SH-SY5Y (cell line): ENCODE measurements at regions not wholly inside any gene's neighbourhood (a gene's known extent, or its start where the extent isn't known, plus 50 kb on each side); places are given as distances from the start of the nearest gene placed in this dataset.

Experiments used
- GATA2 ChIP-seq: IDR thresholded peaks from 2 replicates; pipeline ENCODE4 v1.6.1; 2011; ENCODE audit warnings: mild to moderate bottlenecking, low read depth, low read length
- GATA3 ChIP-seq: IDR thresholded peaks from 2 replicates; pipeline ENCODE4 v1.6.1; 2011; ENCODE audit warnings: low read depth, mild to moderate bottlenecking, low read length, moderate library complexity

DNA sequence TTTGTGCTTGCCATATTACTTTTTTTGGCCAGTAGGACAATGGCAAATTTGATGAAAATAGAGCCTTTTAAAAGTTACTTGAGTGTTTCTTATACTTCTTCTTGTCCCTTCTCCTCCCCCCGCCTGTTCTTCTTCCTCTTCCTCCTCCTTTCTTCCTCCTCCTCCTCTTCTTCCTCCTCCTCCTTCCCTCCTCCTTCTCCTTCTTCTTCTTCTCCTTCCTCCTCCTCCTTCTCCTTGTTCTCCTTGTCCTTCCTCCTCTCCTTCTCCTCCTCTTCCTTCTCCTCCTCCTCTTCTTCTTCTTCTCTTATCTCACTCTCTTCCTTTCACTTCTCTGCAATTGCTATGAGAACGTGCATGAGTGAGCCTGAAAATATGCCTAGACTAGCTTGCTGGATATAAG, 466.2 kb upstream of the NR5A2 start:
- TF ChIP-seq GATA2 = no peak
- TF ChIP-seq GATA3 = no peak

DNA sequence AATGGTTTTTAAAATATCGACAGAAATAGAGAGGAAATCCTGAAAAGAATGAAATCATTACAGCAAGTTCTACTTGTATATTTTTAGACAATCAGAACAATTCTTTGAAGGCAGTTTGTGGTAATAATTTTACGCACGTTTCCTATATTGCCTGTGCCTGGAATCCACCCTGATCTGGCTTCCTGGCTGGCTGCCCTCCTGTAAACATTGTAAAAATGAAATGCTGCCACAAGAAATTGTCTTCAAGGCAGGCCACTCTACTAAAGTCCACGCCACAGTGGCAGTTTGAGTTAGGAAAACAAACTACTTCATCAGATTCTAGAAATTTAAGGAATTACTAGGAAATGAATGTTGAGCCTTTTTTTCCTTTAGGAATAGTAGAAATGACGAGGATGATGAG, 454.5 kb upstream of the NR5A2 start:
- TF ChIP-seq GATA2 (no peak), GATA3 (no peak)

DNA sequence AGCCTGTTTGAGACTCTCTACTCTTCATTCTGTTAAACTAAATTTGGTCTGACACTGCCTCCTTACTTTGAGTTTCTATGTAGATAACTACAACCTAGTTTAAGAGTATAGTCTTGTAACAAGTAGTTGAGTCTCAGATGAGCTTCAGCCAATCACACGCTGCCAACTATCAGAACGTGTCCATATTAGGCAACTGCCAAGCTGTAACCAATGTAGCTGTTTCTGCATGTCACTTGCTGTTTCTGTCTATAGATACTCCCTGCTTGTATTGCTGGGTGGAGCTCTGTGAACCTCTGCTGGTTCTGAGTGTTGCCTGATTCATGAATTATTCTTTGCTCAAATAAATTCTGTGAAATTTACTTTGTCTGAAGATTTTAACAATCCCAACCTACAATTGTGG, 452.6 kb upstream of the NR5A2 start:
- no peak for TF ChIP-seq GATA3
- no peak for TF ChIP-seq GATA2

DNA sequence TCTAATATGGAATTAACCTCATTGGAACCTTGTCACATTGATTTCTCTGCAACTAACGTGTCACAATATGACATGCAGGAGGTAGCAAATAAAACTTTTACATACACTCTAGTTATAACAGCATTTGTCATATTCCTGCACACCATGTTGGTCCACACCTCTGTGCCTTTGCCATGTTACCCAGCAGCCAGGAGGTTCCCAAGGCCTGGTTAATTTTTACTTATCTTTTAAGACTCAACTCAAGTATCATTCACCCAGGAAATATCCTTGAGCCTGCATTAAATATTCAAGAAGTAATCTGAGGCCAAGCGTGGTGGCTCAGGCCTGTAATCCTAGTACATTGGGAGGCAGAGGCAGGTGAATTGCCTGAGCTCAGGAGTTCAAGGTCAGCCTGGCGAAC, 447.2 kb upstream of the NR5A2 start:
- TF ChIP-seq GATA2 (no peak), GATA3 (no peak)

DNA sequence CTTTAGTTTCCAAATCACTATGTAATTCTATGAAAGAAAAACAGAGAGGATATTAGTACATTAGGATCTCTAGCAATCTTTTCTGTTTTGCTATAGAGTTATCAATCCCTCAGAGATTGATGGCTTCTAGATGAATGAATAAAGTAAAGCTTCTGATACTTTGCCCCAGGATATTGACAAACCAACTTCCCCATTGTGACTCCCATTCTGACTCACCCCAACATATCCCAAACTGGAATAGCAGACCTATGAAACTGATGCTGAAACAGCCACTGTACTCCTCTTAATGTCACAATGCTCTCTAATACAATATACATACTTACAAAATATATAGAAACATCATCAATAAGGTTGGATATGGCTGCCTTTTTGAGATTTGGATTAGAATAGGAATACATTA, 442.1 kb upstream of the NR5A2 start:
- no peak for TF ChIP-seq GATA2
- TF ChIP-seq GATA3 = no peak

DNA sequence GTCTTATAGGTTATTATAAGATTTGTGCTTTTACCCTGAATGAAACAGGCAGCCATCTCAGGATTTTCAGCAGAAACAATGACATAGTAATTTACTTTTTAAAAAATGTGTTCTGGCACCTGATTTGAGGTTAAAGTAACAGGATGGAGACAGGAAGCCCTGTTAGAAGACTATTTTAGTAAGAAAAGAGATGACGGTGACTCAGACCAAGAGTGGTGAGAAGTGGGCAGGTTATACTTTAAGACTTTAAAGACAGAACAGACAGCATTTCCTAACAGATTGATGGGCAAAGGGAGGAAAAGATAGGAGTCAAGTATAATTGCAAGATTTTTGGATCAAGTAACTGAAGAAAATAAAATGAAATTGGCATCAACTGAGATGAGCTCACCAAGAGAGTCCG, 436.8 kb upstream of the NR5A2 start:
- TF ChIP-seq GATA3 = no peak
- no peak for TF ChIP-seq GATA2

DNA sequence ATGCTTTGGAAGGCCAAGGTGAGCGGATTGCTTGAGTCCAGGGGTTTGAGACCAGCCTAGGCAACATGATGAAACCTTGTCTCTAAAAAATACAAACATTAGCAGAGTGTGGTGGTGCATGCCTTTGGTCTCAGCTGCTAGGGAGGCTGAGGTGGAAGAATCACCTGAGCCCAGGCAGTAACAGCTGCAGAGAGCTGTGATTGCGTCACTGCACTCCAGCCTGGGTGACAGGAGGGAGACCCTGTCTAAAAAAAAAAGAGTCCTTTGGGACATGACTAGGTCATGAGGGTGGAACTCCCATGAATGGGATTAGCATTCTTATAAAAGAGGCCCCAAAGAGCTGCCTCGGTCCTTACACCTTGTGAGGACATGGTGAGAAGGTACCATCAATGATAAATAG, 436.0 kb upstream of the NR5A2 start:
- TF ChIP-seq GATA3 = no peak
- no peak for TF ChIP-seq GATA2

DNA sequence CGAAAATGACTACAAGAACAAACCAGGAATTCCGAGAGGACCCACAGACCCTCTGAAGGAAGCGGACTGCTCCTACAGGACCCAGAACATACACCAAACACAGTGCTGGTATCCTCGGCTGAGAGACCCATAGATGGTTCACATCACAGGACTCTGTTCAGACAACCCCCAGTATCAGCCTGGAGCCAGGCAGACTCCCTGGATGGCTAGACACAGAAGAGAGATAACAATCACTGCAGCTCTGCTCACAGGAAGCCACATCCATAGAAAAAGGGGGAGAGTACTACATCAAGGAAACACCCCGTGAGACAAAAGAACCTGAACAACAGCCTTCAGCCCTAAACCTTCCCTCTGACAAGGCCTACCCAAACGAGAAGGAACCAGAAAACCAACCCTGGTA, 434.0 kb upstream of the NR5A2 start:
- TF ChIP-seq GATA2 (peak; percentile 89), GATA3 (peak; percentile 42; the same call in 1 of the 2 replicates)

DNA sequence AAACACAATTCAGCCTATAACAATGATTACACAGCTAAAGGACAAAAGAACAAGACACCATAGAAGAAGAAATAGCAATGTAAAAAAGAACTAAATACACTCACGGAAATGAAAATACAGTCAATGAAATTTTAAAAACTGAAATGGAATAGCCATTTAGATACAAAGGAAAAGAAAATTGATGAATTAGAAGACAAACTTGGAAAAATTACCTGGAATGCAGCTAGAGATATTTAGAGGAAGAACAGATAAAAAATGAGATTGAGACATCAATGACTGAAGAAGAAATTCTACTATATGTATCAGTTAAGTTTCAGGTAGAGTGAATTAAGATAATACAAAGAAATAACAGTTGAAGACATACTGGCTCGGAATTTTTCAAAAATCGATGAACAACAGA, 430.4 kb upstream of the NR5A2 start:
- TF ChIP-seq GATA3 (no peak), GATA2 (no peak)

DNA sequence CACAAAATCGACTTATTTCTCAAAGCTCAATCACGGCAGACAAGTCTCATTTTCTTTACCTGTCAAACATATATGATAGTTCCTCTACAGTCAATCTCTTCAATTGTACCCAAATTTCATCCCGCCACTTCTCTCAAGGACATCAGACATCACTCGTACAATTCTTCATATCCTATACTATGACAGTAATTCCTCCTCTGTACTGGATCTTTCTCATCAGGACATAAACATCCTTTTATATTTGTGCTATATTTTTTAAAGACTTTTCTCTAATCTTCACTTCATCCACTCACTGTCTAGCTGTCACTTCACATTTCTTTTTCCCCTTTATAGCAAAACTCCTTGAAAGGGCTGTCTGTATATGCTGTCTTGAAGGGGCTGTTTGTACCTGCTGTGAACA, 419.1 kb upstream of the NR5A2 start:
- TF ChIP-seq GATA3 (no peak), GATA2 (no peak)

DNA sequence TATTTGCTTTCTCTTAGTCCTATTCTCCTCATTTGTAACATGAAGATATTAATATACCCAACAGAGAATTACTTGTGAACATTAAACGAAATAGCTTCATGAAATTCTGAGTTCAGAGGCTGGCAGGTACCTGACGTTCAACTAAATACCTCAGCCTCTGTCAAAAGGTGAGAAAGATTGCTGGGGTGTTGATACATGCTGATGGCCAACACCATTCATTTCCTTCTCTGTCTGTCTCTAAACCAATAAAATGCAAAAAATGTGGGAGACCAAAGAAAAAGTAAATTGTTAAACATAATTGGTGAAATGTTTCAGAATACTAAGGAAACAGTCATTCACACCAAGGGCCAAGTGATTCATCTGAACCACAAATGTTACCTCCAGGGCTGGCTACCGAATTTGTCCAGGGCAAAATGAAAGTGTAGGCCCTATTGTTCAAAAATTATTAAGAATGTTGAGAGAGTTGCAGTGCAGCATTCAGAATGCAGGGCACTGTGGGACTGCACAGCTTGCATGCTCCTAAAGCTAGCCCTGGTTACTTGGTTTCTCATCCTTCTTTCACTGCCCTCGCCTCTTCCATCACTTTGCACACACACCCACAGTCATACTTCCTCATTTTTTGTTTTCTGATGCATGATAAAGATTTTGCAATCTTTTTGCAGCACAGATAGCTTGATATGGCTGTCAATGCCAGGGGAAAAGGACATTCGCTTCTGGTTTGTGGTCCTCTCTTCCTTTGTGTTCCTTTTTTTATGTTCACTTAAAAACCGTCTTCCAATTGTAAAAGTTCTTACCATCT, 414.3 kb upstream of the NR5A2 start:
- no peak for TF ChIP-seq GATA2
- no peak for TF ChIP-seq GATA3

DNA sequence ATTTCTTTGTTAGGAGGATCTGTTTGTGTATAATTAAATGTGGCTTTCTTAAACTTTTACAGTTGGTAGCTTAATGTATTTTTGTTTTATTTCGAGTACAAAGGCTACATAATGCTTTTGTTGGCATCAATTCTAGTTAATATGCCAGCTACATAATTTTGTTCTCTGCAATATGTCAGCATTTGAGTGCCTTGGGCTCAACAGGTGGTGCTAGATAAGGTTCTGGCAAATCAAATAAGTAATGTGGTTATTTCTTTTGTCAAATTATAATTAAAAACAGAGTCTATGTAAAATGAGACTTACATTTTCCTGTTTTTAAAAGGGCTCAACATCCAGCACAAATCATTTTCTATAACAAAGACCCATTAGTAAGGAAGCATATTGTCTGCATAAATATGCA, 410.6 kb upstream of the NR5A2 start:
- peak; percentile 68 for TF ChIP-seq GATA2
- peak; percentile 88 for TF ChIP-seq GATA3

DNA sequence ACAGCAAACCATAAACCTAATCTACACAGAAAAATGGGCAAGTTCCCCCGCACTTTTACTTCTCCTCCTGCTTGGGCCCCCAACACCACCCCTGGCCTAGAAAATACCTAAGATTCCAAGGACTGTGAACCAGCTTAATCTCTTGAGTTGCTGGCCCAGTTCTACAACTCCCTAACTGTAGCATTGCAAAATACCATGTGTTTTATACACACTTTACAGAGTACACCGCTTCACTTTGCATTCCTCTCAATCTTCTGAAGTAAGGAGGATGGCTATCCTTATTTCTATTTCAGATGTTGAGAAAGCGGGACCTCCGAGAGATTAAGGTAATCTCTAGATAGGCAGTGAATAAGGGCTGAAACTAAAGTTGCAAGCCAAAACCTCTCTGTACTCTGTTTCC, 408.3 kb upstream of the NR5A2 start:
- TF ChIP-seq GATA2 (no peak), GATA3 (no peak)

DNA sequence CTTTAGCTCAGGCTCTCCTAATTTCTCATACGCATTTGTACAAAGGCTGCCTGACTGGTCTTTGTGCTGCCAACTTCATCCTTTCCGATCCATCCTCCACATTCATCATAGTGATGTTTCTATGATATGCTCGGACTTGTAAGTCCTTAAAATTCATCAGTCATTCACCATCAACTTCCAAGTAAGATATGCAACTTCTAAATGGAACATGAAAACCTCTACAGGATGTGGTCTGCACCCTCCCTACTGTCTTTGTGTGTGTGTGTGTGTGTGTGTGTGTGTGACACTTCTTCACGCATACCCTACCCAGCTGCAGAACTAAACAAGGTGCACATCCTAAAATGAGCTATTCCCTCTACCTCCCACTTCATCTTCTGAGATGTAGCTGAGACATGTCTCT, 397.9 kb upstream of the NR5A2 start:
- no peak for TF ChIP-seq GATA2
- TF ChIP-seq GATA3 = no peak

DNA sequence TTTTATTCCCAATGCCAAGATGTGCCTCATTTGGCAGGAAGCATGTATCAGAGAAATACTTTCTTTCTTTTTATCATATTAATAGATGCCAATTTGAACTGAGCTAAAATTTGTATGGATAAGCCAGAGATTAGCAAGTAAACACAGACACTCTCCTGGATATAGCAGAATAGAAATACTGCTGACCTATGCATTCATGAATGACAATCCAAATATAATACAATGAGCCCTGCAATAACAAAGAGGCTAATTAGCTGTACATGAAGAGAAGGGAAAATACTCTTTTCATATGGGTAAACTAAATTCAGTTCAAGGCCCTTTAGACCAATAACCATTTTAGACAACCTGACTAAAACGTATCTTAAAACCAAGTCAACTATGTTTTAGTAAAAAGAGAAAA, 388.1 kb upstream of the NR5A2 start:
- TF ChIP-seq GATA3 (no peak), GATA2 (no peak)

DNA sequence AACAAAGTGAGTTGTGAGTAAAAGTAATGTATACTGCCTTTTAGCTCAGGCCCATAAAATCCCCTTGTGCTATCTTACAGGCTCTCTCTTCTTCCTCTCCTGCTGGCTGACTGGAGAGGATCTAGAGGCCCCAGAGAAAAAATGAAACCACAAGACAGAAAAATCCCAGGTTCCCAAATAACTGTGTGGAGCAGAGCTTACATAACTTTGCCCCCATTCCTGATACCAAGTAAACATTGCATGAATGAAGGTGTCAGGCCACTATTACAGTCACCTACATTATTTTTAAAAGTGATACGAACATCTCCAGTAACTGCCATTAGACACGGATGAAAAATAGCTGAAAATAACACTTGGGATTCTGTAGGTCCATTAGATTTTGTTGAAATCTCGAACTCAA, 386.0 kb upstream of the NR5A2 start:
- TF ChIP-seq GATA2 (no peak), GATA3 (no peak)
